Endothelial cell of umbilical vein (primary cell): ENCODE measurements at regions not wholly inside any gene's neighbourhood (a gene's known extent, or its start where the extent isn't known, plus 50 kb on each side); places are given as distances from the start of the nearest gene placed in this dataset.

ENCODE experiments used
- BruUV-seq: library from RNA; stranded (reverse); fragments of 400-500 nt; replicated peaks from 2 replicates; lab custom pipeline; 2021; lab: Mats Ljungman, UMichigan
- CTCF ChIA-PET: fragments of 300-600, 350-600 bp; sonication (Branson Sonifier 250); formaldehyde crosslinking; loops from one replicate; lab custom pipeline; 2021; ENCODE audit warnings: antibody characterized with exemption, inconsistent platforms; lab: Charles Lee
- POLR2A ChIA-PET: fragments of 300-600, 350-600 bp; sonication (Branson Sonifier 250); formaldehyde crosslinking; loops from one replicate; lab custom pipeline; 2021; ENCODE audit warnings: antibody characterized with exemption, inconsistent platforms; lab: Charles Lee
- DNase-seq: peaks from one replicate; pipeline ENCODE4 v3.0.0-alpha.2; 2011; ENCODE audit warnings: low read depth, low spot score
- FAIRE-seq: peaks from 2 replicates; lab custom pipeline; 2011; peaks lifted over from hg19 to GRCh38; lab: Jason Lieb, UNC
- H2AFZ ChIP-seq: 2 replicates; pipeline ENCODE4 v1.6.0; 2012; ENCODE audit warnings: low read depth, low read length, control low read depth, inconsistent platforms
- H3K27ac ChIP-seq: 2 replicates; pipeline ENCODE4 v1.5.1; 2011; ENCODE audit warnings: low read depth, mild to moderate bottlenecking, control low read depth, low read length, moderate library complexity; ENCODE audit not compliant: insufficient read depth
- H3K27me3 ChIP-seq, 2 experiments: 2 replicates each; pipeline versions ENCODE4 v1.6.0 to v1.6.1; 2011; ENCODE audit warnings: low read length in 2 of 2, mixed read lengths in 1 of 2; ENCODE audit not compliant: control insufficient read depth in 2 of 2, insufficient read depth in 2 of 2
- H3K36me3 ChIP-seq, 2 experiments: 2 replicates in 1 of 2; 3 replicates in 1 of 2; pipeline ENCODE4 v1.5.1; 2011; ENCODE audit warnings: low read length in 2 of 2, mild to moderate bottlenecking in 1 of 2, moderate library complexity in 1 of 2; ENCODE audit not compliant: control insufficient read depth in 2 of 2, insufficient read depth in 2 of 2; ENCODE audit errors: extremely low read depth in 1 of 2
- H3K4me1 ChIP-seq: 3 replicates; pipeline ENCODE4 v1.5.1; 2011; ENCODE audit warnings: mild to moderate bottlenecking, low read length; ENCODE audit not compliant: control insufficient read depth, insufficient read depth; ENCODE audit errors: extremely low read depth
- H3K4me2 ChIP-seq: 2 replicates; pipeline ENCODE4 v1.6.1; 2011; ENCODE audit warnings: low read length, control low read depth, mixed read lengths; ENCODE audit not compliant: insufficient read depth
- H3K4me3 ChIP-seq, 3 experiments: fragments of 200-600 bp in 1 of 3; sonication (generic), shearing (Covaris generic) in 1 of 3; replicated peaks in 1 of 3; 2 replicates each; pipeline ENCODE4 v1.5.1; 2011 to 2016; ENCODE audit warnings: control low read depth in 3 of 3, low read length in 3 of 3, mild to moderate bottlenecking in 2 of 3, inconsistent platforms in 1 of 3, low read depth in 1 of 3, moderate library complexity in 1 of 3; ENCODE audit not compliant: insufficient read depth in 1 of 3
- H3K79me2 ChIP-seq: 2 replicates; pipeline ENCODE4 v1.6.0; 2012; ENCODE audit warnings: low read length, inconsistent platforms; ENCODE audit not compliant: control insufficient read depth, insufficient read depth
- H3K9ac ChIP-seq: replicated peaks from 2 replicates; pipeline ENCODE3; 2011; ENCODE audit warnings: low read length, control low read depth; ENCODE audit not compliant: insufficient read depth; ENCODE audit errors: extremely low read depth
- H3K9me1 ChIP-seq: replicated peaks from 3 replicates; pipeline ENCODE4 v1.6.0; 2011; ENCODE audit warnings: mild to moderate bottlenecking, low read length; ENCODE audit not compliant: control insufficient read depth, insufficient read depth; ENCODE audit errors: extremely low read depth
- H3K9me3 ChIP-seq: replicated peaks from 2 replicates; pipeline ENCODE4 v1.5.1; 2012; ENCODE audit warnings: low read length, inconsistent platforms; ENCODE audit not compliant: control insufficient read depth, insufficient read depth
- H4K20me1 ChIP-seq: replicated peaks from 2 replicates; pipeline ENCODE3; 2011; ENCODE audit warnings: mild to moderate bottlenecking, low read length; ENCODE audit not compliant: control insufficient read depth, insufficient read depth; ENCODE audit errors: extremely low read depth
- CTCF ChIP-seq, 2 donors: IDR thresholded peaks; 1 replicate in 1 of 2; 2 replicates in 1 of 2; pipeline ENCODE4 v1.5.1; 2011; ENCODE audit warnings: low read length in 2 of 2, mild to moderate bottlenecking in 2 of 2, moderate library complexity in 2 of 2, control low read depth in 1 of 2, inconsistent platforms in 1 of 2, low read depth in 1 of 2; ENCODE audit not compliant: insufficient read depth in 1 of 2; ENCODE audit errors: extremely low read depth in 1 of 2
- EZH2 ChIP-seq: IDR thresholded peaks from 2 replicates; pipeline ENCODE4 v1.6.1; 2012; ENCODE audit warnings: borderline replicate concordance, low read depth, mild to moderate bottlenecking, moderate library complexity, low read length, inconsistent platforms; ENCODE audit not compliant: severe bottlenecking
- FOS ChIP-seq: IDR thresholded peaks from 2 replicates; pipeline ENCODE4 v1.6.1; 2011; ENCODE audit warnings: mild to moderate bottlenecking, low read length, moderate library complexity, borderline replicate concordance; ENCODE audit not compliant: insufficient read depth
- JUN ChIP-seq: IDR thresholded peaks from 2 replicates; pipeline ENCODE4 v1.6.1; 2011; ENCODE audit warnings: borderline replicate concordance, low read depth; ENCODE audit not compliant: insufficient read length, insufficient read depth
- MAX ChIP-seq: IDR thresholded peaks from 2 replicates; pipeline ENCODE4 v1.6.1; 2011; ENCODE audit not compliant: insufficient read depth, insufficient read length
- MYC ChIP-seq: IDR thresholded peaks from one replicate; pipeline ENCODE4 v1.6.1; 2011; ENCODE audit warnings: mild to moderate bottlenecking, low read depth, low read length
- POLR2A ChIP-seq: IDR thresholded peaks from 2 replicates; pipeline ENCODE4 v1.6.1; 2012; ENCODE audit warnings: low read depth, mild to moderate bottlenecking, control low read depth, low read length
- dilution Hi-C: fragments of 300-500 bp; cut with MboI; formaldehyde crosslinking; loops from one replicate; pipeline ENCODE4 v1.15.0; 2019; ENCODE audit warnings: low sequenced_read_pairs; ENCODE audit not compliant: extremely low pct_ligation_motif_present
- intact Hi-C: fragments of 100-400 bp; cut with micrococcal nuclease; formaldehyde crosslinking; loops from one replicate; pipeline ENCODE4 v1.10.0; 2022

- no peaks in the 10 kb centered on the region for H3K4me1 ChIP-seq
- intact Hi-C loops (no loop called here), dilution Hi-C loops (no loop called here)
- ChIA-PET CTCF (interaction anchor here (1.4 kb wide), 1 partner anchor 11 kb away, joined by 4 read pairs; no protein-coding TSS in a partner anchor), POLR2A (no interaction called here)
- H3K9ac ChIP-seq = no peak overlapping the region
- H3K36me3 ChIP-seq = no peaks in the 10 kb centered on the region
- no peak overlapping the region for H2AFZ ChIP-seq
- H3K4me2 ChIP-seq = no peak overlapping the region
- no peaks in the 10 kb centered on the region for H3K79me2 ChIP-seq
- no TSS peak for BruUV-seq
- TF ChIP-seq MYC (no peak), JUN (no peak), POLR2A (no peak), MAX (no peak), CTCF (IDR thresholded peaks at IDR 0.05; ENCODE audit: extremely low read depth in 1 of 2, insufficient read depth in 1 of 2, low read depth in 1 of 2, low read length in 2 of 2) (no peak), EZH2 (no peak)
- H4K20me1 ChIP-seq = no peaks in the 10 kb centered on the region
- FAIRE-seq (no peak), DNase-seq (no peak)
- H3K9me1 ChIP-seq = no peaks in the 10 kb centered on the region
- no peaks in the 10 kb centered on the region for H3K27me3 ChIP-seq
- H3K9me3 ChIP-seq = no peaks in the 10 kb centered on the region
- no peak overlapping the region for H3K4me3 ChIP-seq
- H3K27ac ChIP-seq = no peak overlapping the region
Measured at GRCh38 chr4:147400721-147401120, 80.2 kb upstream of the EDNRA start.

GRCh38 chr4:147401221-147401620 lies 79.7 kb upstream of the EDNRA start:
- no peaks in the 10 kb centered on the region for H3K79me2 ChIP-seq
- H3K27ac ChIP-seq = no peak overlapping the region
- no peak for DNase-seq
- H3K36me3 ChIP-seq = no peaks in the 10 kb centered on the region
- H3K9ac ChIP-seq = no peak overlapping the region
- H3K4me2 ChIP-seq = no peak overlapping the region
- H3K4me3 ChIP-seq = no peak overlapping the region
- H3K4me1 ChIP-seq = no peaks in the 10 kb centered on the region
- intact Hi-C loops (no loop called here), dilution Hi-C loops (no loop called here)
- ChIA-PET CTCF (no interaction called here), POLR2A (no interaction called here)
- no TSS peak for BruUV-seq
- H2AFZ ChIP-seq = no peak overlapping the region
- H3K27me3 ChIP-seq = no peaks in the 10 kb centered on the region
- H3K9me3 ChIP-seq = no peaks in the 10 kb centered on the region
- H3K9me1 ChIP-seq = no peaks in the 10 kb centered on the region
- no peak for FAIRE-seq
- TF ChIP-seq CTCF (IDR thresholded peaks at IDR 0.05; ENCODE audit: extremely low read depth in 1 of 2, insufficient read depth in 1 of 2, low read depth in 1 of 2, low read length in 2 of 2) (no peak), MAX (no peak), FOS (no peak), MYC (no peak), EZH2 (no peak), POLR2A (no peak)
- H4K20me1 ChIP-seq = no peaks in the 10 kb centered on the region
